Neural cell (in vitro differentiated cells): ENCODE measurements at regions not wholly inside any gene's neighbourhood (a gene's known extent, or its start where the extent isn't known, plus 50 kb on each side); places are given as distances from the start of the nearest gene placed in this dataset.

ENCODE experiments used
- EP300 ChIP-seq: fragments of 450-650 bp; conservative IDR thresholded peaks from 2 replicates; pipeline ENCODE4 v1.6.1; 2014; ENCODE audit warnings: antibody characterized with exemption, mild to moderate bottlenecking, moderate library complexity; ENCODE audit not compliant: poor library complexity, severe bottlenecking
- EZH2 ChIP-seq: fragments of 200-600, 300-800 bp; shearing (Covaris generic), sonication (generic); IDR thresholded peaks from 2 replicates; pipeline ENCODE4 v1.6.1; 2014; ENCODE audit warnings: antibody characterized with exemption, low read length, borderline replicate concordance, mild to moderate bottlenecking; ENCODE audit not compliant: insufficient read depth, poor library complexity, severe bottlenecking
- MXI1 ChIP-seq: fragments of 450-650 bp; conservative IDR thresholded peaks from 2 replicates; pipeline ENCODE4 v1.6.1; 2014; ENCODE audit warnings: antibody characterized with exemption, mild to moderate bottlenecking; ENCODE audit not compliant: poor library complexity, severe bottlenecking
- POLR2AphosphoS5 ChIP-seq: IDR thresholded peaks from 2 replicates; pipeline ENCODE4 v1.6.1; 2012
- RAD21 ChIP-seq: fragments of 450-650 bp; conservative IDR thresholded peaks from 2 replicates; pipeline ENCODE4 v1.6.1; 2014; ENCODE audit warnings: antibody characterized with exemption, mild to moderate bottlenecking, moderate library complexity
- SMC3 ChIP-seq: fragments of 450-650 bp; conservative IDR thresholded peaks from 2 replicates; pipeline ENCODE4 v1.6.1; 2014; ENCODE audit warnings: antibody characterized with exemption, mild to moderate bottlenecking, moderate library complexity; ENCODE audit not compliant: poor library complexity
- TAF1 ChIP-seq: IDR thresholded peaks from 2 replicates; pipeline ENCODE4 v1.6.1; 2012; ENCODE audit warnings: low read depth
- TF ChIP-seq, protein P1 (sequence below): fragments of 450-650 bp; IDR thresholded peaks from 2 replicates; pipeline ENCODE4 v1.5.1; 2014; ENCODE audit warnings: antibody characterized with exemption, mild to moderate bottlenecking, moderate library complexity; ENCODE audit not compliant: poor library complexity, severe bottlenecking
- TF ChIP-seq, protein P2 (sequence below): IDR thresholded peaks from 2 replicates; pipeline ENCODE4 v1.6.1; 2012; ENCODE audit warnings: borderline replicate concordance

DNA sequence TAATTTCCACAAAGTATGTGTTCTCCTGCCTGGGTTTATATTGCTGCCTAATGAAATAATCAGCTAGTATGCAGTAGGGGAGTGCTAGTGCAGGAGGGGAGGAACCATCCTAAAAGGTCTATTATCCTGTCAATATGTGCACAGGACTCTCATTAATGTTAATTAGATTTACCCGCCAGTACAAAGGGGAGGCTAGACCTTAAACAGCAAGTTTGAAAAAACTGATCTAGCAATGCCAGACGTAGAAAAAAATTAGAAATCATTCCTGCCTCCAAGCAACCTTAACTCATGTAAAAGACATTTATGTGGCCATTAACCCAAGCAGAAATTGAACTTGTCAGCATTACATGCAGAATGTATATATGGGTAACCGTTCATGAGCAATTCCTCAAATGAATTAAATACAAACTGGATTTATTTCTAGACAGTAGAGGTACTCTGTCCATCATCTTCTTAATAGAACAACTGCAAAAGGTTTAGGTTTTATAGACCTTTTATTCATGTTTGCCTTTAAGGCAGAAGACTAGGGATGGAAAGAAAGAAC lies 294.3 kb upstream of the TENM3 start:
- TF ChIP-seq EP300 (no peak), EZH2 (no peak), POLR2AphosphoS5 (no peak), RAD21 (no peak), SMC3 (no peak), MXI1 (no peak), TAF1 (no peak)
- TF ChIP-seq, protein P1, sequence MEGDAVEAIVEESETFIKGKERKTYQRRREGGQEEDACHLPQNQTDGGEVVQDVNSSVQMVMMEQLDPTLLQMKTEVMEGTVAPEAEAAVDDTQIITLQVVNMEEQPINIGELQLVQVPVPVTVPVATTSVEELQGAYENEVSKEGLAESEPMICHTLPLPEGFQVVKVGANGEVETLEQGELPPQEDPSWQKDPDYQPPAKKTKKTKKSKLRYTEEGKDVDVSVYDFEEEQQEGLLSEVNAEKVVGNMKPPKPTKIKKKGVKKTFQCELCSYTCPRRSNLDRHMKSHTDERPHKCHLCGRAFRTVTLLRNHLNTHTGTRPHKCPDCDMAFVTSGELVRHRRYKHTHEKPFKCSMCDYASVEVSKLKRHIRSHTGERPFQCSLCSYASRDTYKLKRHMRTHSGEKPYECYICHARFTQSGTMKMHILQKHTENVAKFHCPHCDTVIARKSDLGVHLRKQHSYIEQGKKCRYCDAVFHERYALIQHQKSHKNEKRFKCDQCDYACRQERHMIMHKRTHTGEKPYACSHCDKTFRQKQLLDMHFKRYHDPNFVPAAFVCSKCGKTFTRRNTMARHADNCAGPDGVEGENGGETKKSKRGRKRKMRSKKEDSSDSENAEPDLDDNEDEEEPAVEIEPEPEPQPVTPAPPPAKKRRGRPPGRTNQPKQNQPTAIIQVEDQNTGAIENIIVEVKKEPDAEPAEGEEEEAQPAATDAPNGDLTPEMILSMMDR, result no peak
- TF ChIP-seq, protein P2, sequence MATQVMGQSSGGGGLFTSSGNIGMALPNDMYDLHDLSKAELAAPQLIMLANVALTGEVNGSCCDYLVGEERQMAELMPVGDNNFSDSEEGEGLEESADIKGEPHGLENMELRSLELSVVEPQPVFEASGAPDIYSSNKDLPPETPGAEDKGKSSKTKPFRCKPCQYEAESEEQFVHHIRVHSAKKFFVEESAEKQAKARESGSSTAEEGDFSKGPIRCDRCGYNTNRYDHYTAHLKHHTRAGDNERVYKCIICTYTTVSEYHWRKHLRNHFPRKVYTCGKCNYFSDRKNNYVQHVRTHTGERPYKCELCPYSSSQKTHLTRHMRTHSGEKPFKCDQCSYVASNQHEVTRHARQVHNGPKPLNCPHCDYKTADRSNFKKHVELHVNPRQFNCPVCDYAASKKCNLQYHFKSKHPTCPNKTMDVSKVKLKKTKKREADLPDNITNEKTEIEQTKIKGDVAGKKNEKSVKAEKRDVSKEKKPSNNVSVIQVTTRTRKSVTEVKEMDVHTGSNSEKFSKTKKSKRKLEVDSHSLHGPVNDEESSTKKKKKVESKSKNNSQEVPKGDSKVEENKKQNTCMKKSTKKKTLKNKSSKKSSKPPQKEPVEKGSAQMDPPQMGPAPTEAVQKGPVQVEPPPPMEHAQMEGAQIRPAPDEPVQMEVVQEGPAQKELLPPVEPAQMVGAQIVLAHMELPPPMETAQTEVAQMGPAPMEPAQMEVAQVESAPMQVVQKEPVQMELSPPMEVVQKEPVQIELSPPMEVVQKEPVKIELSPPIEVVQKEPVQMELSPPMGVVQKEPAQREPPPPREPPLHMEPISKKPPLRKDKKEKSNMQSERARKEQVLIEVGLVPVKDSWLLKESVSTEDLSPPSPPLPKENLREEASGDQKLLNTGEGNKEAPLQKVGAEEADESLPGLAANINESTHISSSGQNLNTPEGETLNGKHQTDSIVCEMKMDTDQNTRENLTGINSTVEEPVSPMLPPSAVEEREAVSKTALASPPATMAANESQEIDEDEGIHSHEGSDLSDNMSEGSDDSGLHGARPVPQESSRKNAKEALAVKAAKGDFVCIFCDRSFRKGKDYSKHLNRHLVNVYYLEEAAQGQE, result no peak
